NCI-H2196 treated with DMSO at 0.1 percent for 48 hours (cell line): ENCODE measurements at regions not wholly inside any gene's neighbourhood (a gene's known extent, or its start where the extent isn't known, plus 50 kb on each side); places are given as distances from the start of the nearest gene placed in this dataset.
"Not testable (repeated sequence)": the region's sequence is repeated elsewhere in the genome, so short reads cannot be mapped to it uniquely, and the experiment has no call there.

Source experiments
- DNase-seq: peaks from one replicate; lab custom pipeline; 2025; ENCODE audit not compliant: unreplicated experiment; lab: John Stamatoyannopoulos, UW

- no peak for DNase-seq
Observed at GRCh38 chr5:111983459-111983858, 226.5 kb upstream of the NREP start.

GRCh38 chr5:111977436-111977829 lies 220.4 kb upstream of the NREP start:
- DNase-seq: no peak

- no peak for DNase-seq
Observed at GRCh38 chr5:111976705-111977435, 219.9 kb upstream of the NREP start.

GRCh38 chr5:111975133-111975532 lies 218.1 kb upstream of the NREP start:
- no peak for DNase-seq

- DNase-seq: no peak
Observed at GRCh38 chr5:111973961-111974360, 217.0 kb upstream of the NREP start.

- no peak for DNase-seq
Observed at GRCh38 chr5:111972548-111972947, 215.6 kb upstream of the NREP start.

- no peak for DNase-seq
Observed at GRCh38 chr5:111972080-111972479, 215.1 kb upstream of the NREP start.

GRCh38 chr5:111968459-111968858 lies 211.5 kb upstream of the NREP start:
- no peak for DNase-seq

GRCh38 chr5:111967463-111967862 lies 210.5 kb upstream of the NREP start:
- no peak for DNase-seq

- DNase-seq: no peak
Observed at GRCh38 chr5:111966290-111966689, 209.3 kb upstream of the NREP start.

- DNase-seq: no peak
Observed at GRCh38 chr5:111963555-111963954, 206.6 kb upstream of the NREP start.

- no peak for DNase-seq
Observed at GRCh38 chr5:111962906-111963305, 205.9 kb upstream of the NREP start.

- no peak for DNase-seq
Observed at GRCh38 chr5:111961862-111962261, 204.9 kb upstream of the NREP start.

- no peak for DNase-seq
Observed at GRCh38 chr5:111960476-111961215, 203.7 kb upstream of the NREP start.

- no peak for DNase-seq
Observed at GRCh38 chr5:111958851-111959250, 201.9 kb upstream of the NREP start.

GRCh38 chr5:111956765-111957164 lies 199.8 kb upstream of the NREP start:
- DNase-seq: not testable (repeated sequence)

- no peak for DNase-seq
Observed at GRCh38 chr5:111954516-111955395, 197.8 kb upstream of the NREP start.

- DNase-seq: no peak
Observed at GRCh38 chr5:111953351-111954127, 196.5 kb upstream of the NREP start.

- DNase-seq: no peak
Observed at GRCh38 chr5:111952555-111952954, 195.6 kb upstream of the NREP start.

GRCh38 chr5:111950660-111951059 lies 193.7 kb upstream of the NREP start:
- no peak for DNase-seq
